Smooth muscle cell (in vitro differentiated cells): ENCODE measurements at regions not wholly inside any gene's neighbourhood (a gene's known extent, or its start where the extent isn't known, plus 50 kb on each side); places are given as distances from the start of the nearest gene placed in this dataset.

Experiments used
- DNase-seq: peaks from one replicate; lab custom pipeline; 2025; ENCODE audit not compliant: unreplicated experiment; lab: John Stamatoyannopoulos, UW
- H2AFZ ChIP-seq: fragments of 200-600 bp; sonication (generic); 2 replicates; pipeline ENCODE4 v1.6.0; 2016; ENCODE audit warnings: antibody characterized with exemption, low read depth, mild to moderate bottlenecking
- H3F3A ChIP-seq: fragments of 200-600 bp; sonication (generic); 2 replicates; pipeline ENCODE4 v1.6.0; 2017; ENCODE audit warnings: antibody characterized with exemption, low read depth
- H3K27ac ChIP-seq: fragments of 200-600 bp; sonication (generic); 2 replicates; pipeline ENCODE4 v1.5.1; 2016; ENCODE audit warnings: low read depth, mild to moderate bottlenecking
- H3K27me3 ChIP-seq: fragments of 200-600 bp; sonication (generic); 2 replicates; pipeline ENCODE4 v1.6.1; 2016; ENCODE audit warnings: low read depth, mild to moderate bottlenecking
- H3K36me3 ChIP-seq: fragments of 200-600 bp; sonication (generic); 2 replicates; pipeline ENCODE4 v1.5.1; 2016; ENCODE audit warnings: low read depth
- H3K4me1 ChIP-seq: fragments of 200-600 bp; sonication (generic); 2 replicates; pipeline ENCODE4 v1.5.1; 2016; ENCODE audit warnings: low read depth
- H3K4me2 ChIP-seq: fragments of 200-600 bp; sonication (generic); 2 replicates; pipeline ENCODE4 v1.6.0; 2016; ENCODE audit warnings: mild to moderate bottlenecking
- H3K4me3 ChIP-seq: fragments of 200-600 bp; sonication (generic); 2 replicates; pipeline ENCODE4 v1.5.1; 2016; ENCODE audit warnings: mild to moderate bottlenecking
- H3K79me2 ChIP-seq: fragments of 200-600 bp; sonication (generic); 2 replicates; pipeline ENCODE4 v1.6.0; 2016; ENCODE audit warnings: low read depth, mild to moderate bottlenecking
- H3K9ac ChIP-seq: fragments of 200-600 bp; sonication (generic); 2 replicates; pipeline ENCODE4 v1.6.0; 2016; ENCODE audit warnings: low read depth
- H3K9me3 ChIP-seq: fragments of 200-600 bp; sonication (generic); replicated peaks from 2 replicates; pipeline ENCODE4 v1.5.1; 2016; ENCODE audit warnings: low read depth
- H4K20me1 ChIP-seq: fragments of 200-600 bp; sonication (generic); 2 replicates; pipeline ENCODE4 v1.6.0; 2016; ENCODE audit warnings: low read depth
- CTCF ChIP-seq: fragments of 200-600 bp; sonication (generic); IDR thresholded peaks from 2 replicates; pipeline ENCODE4 v1.5.1; 2017; ENCODE audit warnings: borderline replicate concordance, mild to moderate bottlenecking, antibody characterized with exemption; ENCODE audit not compliant: insufficient read depth, poor library complexity, severe bottlenecking
- WGBS: methylation state at CpG from one replicate; pipeline ENCODE4 v1.1.7; 2016; ENCODE audit warnings: low lambda C conversion rate; 5-methylcytosine and 5-hydroxymethylcytosine counted together

GRCh38 chr1:75984781-75985180 lies 52.6 kb upstream of the ASB17 start:
- no peaks in the 10 kb centered on the region for H4K20me1 ChIP-seq
- H3K4me2 ChIP-seq, result no peak overlapping the region
- no peak overlapping the region for H3K27ac ChIP-seq
- DNase-seq, result no peak
- no peaks in the 10 kb centered on the region for H3K36me3 ChIP-seq
- TF ChIP-seq CTCF, result no peak
- WGBS, result 67% methylated on average over 3 of the region's 3 CpGs
- no peak overlapping the region for H3K4me3 ChIP-seq
- H2AFZ ChIP-seq, result no peak overlapping the region
- no peak overlapping the region for H3K9ac ChIP-seq
- no peaks in the 10 kb centered on the region for H3K9me3 ChIP-seq
- H3K4me1 ChIP-seq, result no peaks in the 10 kb centered on the region
- no peaks in the 10 kb centered on the region for H3K27me3 ChIP-seq
- H3F3A ChIP-seq, result peaks cover 7% of the 10 kb centered on the region
- H3K79me2 ChIP-seq, result no peaks in the 10 kb centered on the region

- H3K4me2 ChIP-seq, result no peak overlapping the region
- WGBS, result 78% methylated on average over 4 of the region's 4 CpGs
- DNase-seq, result no peak
These were observed 53.6 kb upstream of the ASB17 start for GRCh38 chr1:75985827-75986226.

GRCh38 chr1:75986478-75986877 lies 54.3 kb upstream of the ASB17 start:
- Histone ChIP-seq H4K20me1 (no peaks in the 10 kb centered on the region), H3K4me2 (no peak overlapping the region), H3K4me3 (no peak overlapping the region), H3K9me3 (no peaks in the 10 kb centered on the region), H3K4me1 (no peaks in the 10 kb centered on the region), H3K27ac (no peak overlapping the region), H3K9ac (no peak overlapping the region), H3K27me3 (no peaks in the 10 kb centered on the region), H3K36me3 (no peaks in the 10 kb centered on the region), H3F3A (peaks cover 19% of the 10 kb centered on the region), H3K79me2 (no peaks in the 10 kb centered on the region), H2AFZ (no peak overlapping the region)
- DNase-seq, result no peak
- TF ChIP-seq CTCF, result no peak

More at GRCh38 chr1:75985827-75986226, 53.6 kb upstream of the ASB17 start:
- Histone ChIP-seq H3K9me3 (no peaks in the 10 kb centered on the region), H4K20me1 (no peaks in the 10 kb centered on the region), H3K27me3 (no peaks in the 10 kb centered on the region), H3K4me1 (no peaks in the 10 kb centered on the region), H3K4me3 (no peak overlapping the region), H3F3A (peaks cover 16% of the 10 kb centered on the region), H3K79me2 (no peaks in the 10 kb centered on the region), H3K27ac (no peak overlapping the region), H3K9ac (no peak overlapping the region), H3K36me3 (no peaks in the 10 kb centered on the region), H2AFZ (no peak overlapping the region)
- TF ChIP-seq CTCF, result no peak

- Histone ChIP-seq H3K27ac (no peak overlapping the region), H3F3A (peaks cover 19% of the 10 kb centered on the region), H3K4me1 (no peaks in the 10 kb centered on the region), H3K27me3 (no peaks in the 10 kb centered on the region), H3K9me3 (no peaks in the 10 kb centered on the region), H3K4me3 (no peak overlapping the region), H3K9ac (no peak overlapping the region), H3K79me2 (no peaks in the 10 kb centered on the region), H3K4me2 (no peak overlapping the region), H4K20me1 (no peaks in the 10 kb centered on the region), H3K36me3 (no peaks in the 10 kb centered on the region), H2AFZ (no peak overlapping the region)
- 76% methylated on average over 3 of the region's 3 CpGs for WGBS
- DNase-seq, result no peak
- no peak for TF ChIP-seq CTCF
These were observed 56.9 kb upstream of the ASB17 start for GRCh38 chr1:75989121-75989520.
